ENCODE measurements at regions not wholly inside any gene's neighbourhood (a gene's known extent, or its start where the extent isn't known, plus 50 kb on each side); places are given as distances from the start of the nearest gene placed in this dataset.

GRCh38 chr7:13656330-13656729 is 333.1 kb downstream of the ETV1 start:
- TF ChIP-seq CTCF (conservative IDR thresholded peaks at IDR 0.05) (no peak), EZH2 (IDR thresholded peaks at IDR 0.05; ENCODE audit: low read depth) (no peak)

Measured in PC-9 (cell line).